Endothelial cell of umbilical vein (primary cell): ENCODE measurements at regions not wholly inside any gene's neighbourhood (a gene's known extent, or its start where the extent isn't known, plus 50 kb on each side); places are given as distances from the start of the nearest gene placed in this dataset.

Experiments
- EZH2 ChIP-seq: IDR thresholded peaks from 2 replicates; pipeline ENCODE4 v1.6.1; 2012; ENCODE audit warnings: borderline replicate concordance, low read depth, mild to moderate bottlenecking, moderate library complexity, low read length, inconsistent platforms; ENCODE audit not compliant: severe bottlenecking
- JUN ChIP-seq: IDR thresholded peaks from 2 replicates; pipeline ENCODE4 v1.6.1; 2011; ENCODE audit warnings: borderline replicate concordance, low read depth; ENCODE audit not compliant: insufficient read length, insufficient read depth
- POLR2A ChIP-seq: IDR thresholded peaks from 2 replicates; pipeline ENCODE4 v1.6.1; 2012; ENCODE audit warnings: low read depth, mild to moderate bottlenecking, control low read depth, low read length
- TF ChIP-seq, protein P1 (sequence below), 2 donors: IDR thresholded peaks; 1 replicate in 1 of 2; 2 replicates in 1 of 2; pipeline ENCODE4 v1.5.1; 2011; ENCODE audit warnings: low read length in 2 of 2, mild to moderate bottlenecking in 2 of 2, moderate library complexity in 2 of 2, control low read depth in 1 of 2, inconsistent platforms in 1 of 2, low read depth in 1 of 2; ENCODE audit not compliant: insufficient read depth in 1 of 2; ENCODE audit errors: extremely low read depth in 1 of 2
- TF ChIP-seq, protein P2 (sequence below): IDR thresholded peaks from 2 replicates; pipeline ENCODE4 v1.6.1; 2011; ENCODE audit not compliant: insufficient read depth, insufficient read length

DNA sequence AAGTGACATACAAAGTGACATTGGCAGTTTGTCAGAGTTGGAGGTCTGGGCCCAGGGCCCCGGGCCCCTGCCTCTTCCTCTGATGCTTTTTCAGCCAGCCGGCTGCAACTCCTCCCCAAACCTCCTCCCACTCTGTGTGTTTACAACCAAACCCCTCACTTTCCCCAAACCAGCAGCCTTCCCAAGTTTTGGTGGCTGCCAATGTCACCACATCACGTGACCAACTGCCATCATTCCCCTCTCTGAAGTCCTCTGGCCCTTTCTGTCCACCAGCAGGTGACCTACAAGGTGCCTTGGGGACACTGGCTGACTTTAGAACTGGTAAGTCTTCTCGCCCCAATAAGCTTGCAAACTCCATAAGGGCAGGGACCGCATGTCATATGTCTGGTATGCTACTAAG, 357.7 kb downstream of the BCOR start:
- TF ChIP-seq, protein P1, sequence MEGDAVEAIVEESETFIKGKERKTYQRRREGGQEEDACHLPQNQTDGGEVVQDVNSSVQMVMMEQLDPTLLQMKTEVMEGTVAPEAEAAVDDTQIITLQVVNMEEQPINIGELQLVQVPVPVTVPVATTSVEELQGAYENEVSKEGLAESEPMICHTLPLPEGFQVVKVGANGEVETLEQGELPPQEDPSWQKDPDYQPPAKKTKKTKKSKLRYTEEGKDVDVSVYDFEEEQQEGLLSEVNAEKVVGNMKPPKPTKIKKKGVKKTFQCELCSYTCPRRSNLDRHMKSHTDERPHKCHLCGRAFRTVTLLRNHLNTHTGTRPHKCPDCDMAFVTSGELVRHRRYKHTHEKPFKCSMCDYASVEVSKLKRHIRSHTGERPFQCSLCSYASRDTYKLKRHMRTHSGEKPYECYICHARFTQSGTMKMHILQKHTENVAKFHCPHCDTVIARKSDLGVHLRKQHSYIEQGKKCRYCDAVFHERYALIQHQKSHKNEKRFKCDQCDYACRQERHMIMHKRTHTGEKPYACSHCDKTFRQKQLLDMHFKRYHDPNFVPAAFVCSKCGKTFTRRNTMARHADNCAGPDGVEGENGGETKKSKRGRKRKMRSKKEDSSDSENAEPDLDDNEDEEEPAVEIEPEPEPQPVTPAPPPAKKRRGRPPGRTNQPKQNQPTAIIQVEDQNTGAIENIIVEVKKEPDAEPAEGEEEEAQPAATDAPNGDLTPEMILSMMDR (IDR thresholded peaks at IDR 0.05; ENCODE audit: extremely low read depth in 1 of 2, insufficient read depth in 1 of 2, low read depth in 1 of 2, low read length in 2 of 2) = no peak
- TF ChIP-seq, protein P2, sequence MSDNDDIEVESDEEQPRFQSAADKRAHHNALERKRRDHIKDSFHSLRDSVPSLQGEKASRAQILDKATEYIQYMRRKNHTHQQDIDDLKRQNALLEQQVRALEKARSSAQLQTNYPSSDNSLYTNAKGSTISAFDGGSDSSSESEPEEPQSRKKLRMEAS = no peak
- TF ChIP-seq POLR2A (no peak), JUN (no peak), EZH2 (no peak)
